MM.1S (cell line): ENCODE measurements at regions not wholly inside any gene's neighbourhood (a gene's known extent, or its start where the extent isn't known, plus 50 kb on each side); places are given as distances from the start of the nearest gene placed in this dataset.

Source experiments
- CTCF ChIP-seq: fragments of 300-600 bp; sonication (generic); IDR thresholded peaks from 2 replicates; pipeline ENCODE4 v1.5.1; 2016; ENCODE audit warnings: antibody characterized with exemption, low read length, mixed read lengths
- EZH2 ChIP-seq: fragments of 300-600 bp; sonication (generic); optimal IDR thresholded peaks from 2 replicates; pipeline ENCODE3; 2017; ENCODE audit warnings: low read depth, mild to moderate bottlenecking, antibody characterized with exemption, low read length, mixed read lengths

- TF ChIP-seq CTCF (no peak), EZH2 (no peak)
Observed at GRCh38 chr20:58075586-58076345, 152.7 kb downstream of the ANKRD60 start.
